HL-60 (cell line): ENCODE measurements at regions not wholly inside any gene's neighbourhood (a gene's known extent, or its start where the extent isn't known, plus 50 kb on each side); places are given as distances from the start of the nearest gene placed in this dataset.

Experiments
- DNase-seq, 2 experiments: peaks; one replicate each; pipeline ENCODE4 v3.0.0-alpha.2; 2010 to 2020; ENCODE audit warnings: low read depth in 1 of 2, low spot score in 1 of 2
- H3K27ac ChIP-seq: fragments of 250-450 bp; sonication (Bioruptor Pico); replicated peaks from 2 replicates; pipeline ENCODE4 v1.5.1; 2020; ENCODE audit warnings: mild to moderate bottlenecking, moderate library complexity
- H3K27me3 ChIP-seq: fragments of 250-450 bp; sonication (Bioruptor Pico); 2 replicates; pipeline ENCODE4 v1.5.1; 2021; ENCODE audit warnings: mild to moderate bottlenecking, moderate library complexity; ENCODE audit not compliant: insufficient read depth, poor library complexity, severe bottlenecking
- H3K4me3 ChIP-seq: replicated peaks from 2 replicates; pipeline ENCODE4 v1.5.1; 2011; ENCODE audit warnings: mild to moderate bottlenecking, control low read depth, low read length; ENCODE audit not compliant: insufficient read depth
- GABPA ChIP-seq: IDR thresholded peaks from 2 replicates; pipeline ENCODE4 v1.6.1; 2012; ENCODE audit warnings: low read depth
- POLR2AphosphoS5 ChIP-seq: IDR thresholded peaks from 2 replicates; pipeline ENCODE4 v1.6.1; 2012; ENCODE audit warnings: low read depth
- SPI1 ChIP-seq: IDR thresholded peaks from 2 replicates; pipeline ENCODE4 v1.6.1; 2012; ENCODE audit warnings: low read depth, mild to moderate bottlenecking, borderline replicate concordance
- TF ChIP-seq, protein P1 (sequence below): IDR thresholded peaks from one replicate; pipeline ENCODE4 v1.5.1; 2011; ENCODE audit warnings: low read length, control low read depth, inconsistent platforms; ENCODE audit not compliant: insufficient read depth
- TF ChIP-seq, protein P2 (sequence below): IDR thresholded peaks from 2 replicates; pipeline ENCODE4 v1.6.1; 2012; ENCODE audit warnings: low read depth; ENCODE audit not compliant: insufficient replicate concordance

DNA sequence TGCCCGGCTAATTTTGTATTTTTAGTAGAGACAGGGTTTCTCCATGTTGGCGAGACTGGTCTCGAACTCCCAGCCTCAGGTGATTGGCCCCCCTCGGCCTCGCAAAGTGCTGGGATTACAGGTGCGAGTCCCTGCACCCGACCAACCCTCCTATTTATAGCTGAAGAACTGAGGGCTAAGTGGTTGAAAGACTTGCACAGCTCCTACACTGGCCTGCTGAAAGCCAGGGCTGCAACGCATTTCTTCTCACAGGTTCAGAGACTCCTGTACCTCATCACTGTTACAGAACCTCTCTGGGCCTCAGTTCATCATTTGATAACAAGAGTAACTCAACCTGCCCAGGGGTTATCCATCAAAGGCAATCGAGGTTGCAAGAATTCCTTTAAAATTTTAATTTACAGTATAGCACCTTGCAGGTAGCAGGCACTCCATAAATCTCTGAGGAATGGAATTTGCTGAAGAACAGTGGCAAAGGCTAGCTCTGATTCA, 626.5 kb upstream of the TBL1XR1 start:
- TF ChIP-seq POLR2AphosphoS5 (no peak), GABPA (no peak), SPI1 (no peak)
- TF ChIP-seq, protein P1, sequence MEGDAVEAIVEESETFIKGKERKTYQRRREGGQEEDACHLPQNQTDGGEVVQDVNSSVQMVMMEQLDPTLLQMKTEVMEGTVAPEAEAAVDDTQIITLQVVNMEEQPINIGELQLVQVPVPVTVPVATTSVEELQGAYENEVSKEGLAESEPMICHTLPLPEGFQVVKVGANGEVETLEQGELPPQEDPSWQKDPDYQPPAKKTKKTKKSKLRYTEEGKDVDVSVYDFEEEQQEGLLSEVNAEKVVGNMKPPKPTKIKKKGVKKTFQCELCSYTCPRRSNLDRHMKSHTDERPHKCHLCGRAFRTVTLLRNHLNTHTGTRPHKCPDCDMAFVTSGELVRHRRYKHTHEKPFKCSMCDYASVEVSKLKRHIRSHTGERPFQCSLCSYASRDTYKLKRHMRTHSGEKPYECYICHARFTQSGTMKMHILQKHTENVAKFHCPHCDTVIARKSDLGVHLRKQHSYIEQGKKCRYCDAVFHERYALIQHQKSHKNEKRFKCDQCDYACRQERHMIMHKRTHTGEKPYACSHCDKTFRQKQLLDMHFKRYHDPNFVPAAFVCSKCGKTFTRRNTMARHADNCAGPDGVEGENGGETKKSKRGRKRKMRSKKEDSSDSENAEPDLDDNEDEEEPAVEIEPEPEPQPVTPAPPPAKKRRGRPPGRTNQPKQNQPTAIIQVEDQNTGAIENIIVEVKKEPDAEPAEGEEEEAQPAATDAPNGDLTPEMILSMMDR: no peak
- TF ChIP-seq, protein P2, sequence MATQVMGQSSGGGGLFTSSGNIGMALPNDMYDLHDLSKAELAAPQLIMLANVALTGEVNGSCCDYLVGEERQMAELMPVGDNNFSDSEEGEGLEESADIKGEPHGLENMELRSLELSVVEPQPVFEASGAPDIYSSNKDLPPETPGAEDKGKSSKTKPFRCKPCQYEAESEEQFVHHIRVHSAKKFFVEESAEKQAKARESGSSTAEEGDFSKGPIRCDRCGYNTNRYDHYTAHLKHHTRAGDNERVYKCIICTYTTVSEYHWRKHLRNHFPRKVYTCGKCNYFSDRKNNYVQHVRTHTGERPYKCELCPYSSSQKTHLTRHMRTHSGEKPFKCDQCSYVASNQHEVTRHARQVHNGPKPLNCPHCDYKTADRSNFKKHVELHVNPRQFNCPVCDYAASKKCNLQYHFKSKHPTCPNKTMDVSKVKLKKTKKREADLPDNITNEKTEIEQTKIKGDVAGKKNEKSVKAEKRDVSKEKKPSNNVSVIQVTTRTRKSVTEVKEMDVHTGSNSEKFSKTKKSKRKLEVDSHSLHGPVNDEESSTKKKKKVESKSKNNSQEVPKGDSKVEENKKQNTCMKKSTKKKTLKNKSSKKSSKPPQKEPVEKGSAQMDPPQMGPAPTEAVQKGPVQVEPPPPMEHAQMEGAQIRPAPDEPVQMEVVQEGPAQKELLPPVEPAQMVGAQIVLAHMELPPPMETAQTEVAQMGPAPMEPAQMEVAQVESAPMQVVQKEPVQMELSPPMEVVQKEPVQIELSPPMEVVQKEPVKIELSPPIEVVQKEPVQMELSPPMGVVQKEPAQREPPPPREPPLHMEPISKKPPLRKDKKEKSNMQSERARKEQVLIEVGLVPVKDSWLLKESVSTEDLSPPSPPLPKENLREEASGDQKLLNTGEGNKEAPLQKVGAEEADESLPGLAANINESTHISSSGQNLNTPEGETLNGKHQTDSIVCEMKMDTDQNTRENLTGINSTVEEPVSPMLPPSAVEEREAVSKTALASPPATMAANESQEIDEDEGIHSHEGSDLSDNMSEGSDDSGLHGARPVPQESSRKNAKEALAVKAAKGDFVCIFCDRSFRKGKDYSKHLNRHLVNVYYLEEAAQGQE: no peak
- no peak for DNase-seq
- Histone ChIP-seq H3K4me3 (no peak overlapping the region), H3K27me3 (no peaks in the 10 kb centered on the region), H3K27ac (no peak overlapping the region)

DNA sequence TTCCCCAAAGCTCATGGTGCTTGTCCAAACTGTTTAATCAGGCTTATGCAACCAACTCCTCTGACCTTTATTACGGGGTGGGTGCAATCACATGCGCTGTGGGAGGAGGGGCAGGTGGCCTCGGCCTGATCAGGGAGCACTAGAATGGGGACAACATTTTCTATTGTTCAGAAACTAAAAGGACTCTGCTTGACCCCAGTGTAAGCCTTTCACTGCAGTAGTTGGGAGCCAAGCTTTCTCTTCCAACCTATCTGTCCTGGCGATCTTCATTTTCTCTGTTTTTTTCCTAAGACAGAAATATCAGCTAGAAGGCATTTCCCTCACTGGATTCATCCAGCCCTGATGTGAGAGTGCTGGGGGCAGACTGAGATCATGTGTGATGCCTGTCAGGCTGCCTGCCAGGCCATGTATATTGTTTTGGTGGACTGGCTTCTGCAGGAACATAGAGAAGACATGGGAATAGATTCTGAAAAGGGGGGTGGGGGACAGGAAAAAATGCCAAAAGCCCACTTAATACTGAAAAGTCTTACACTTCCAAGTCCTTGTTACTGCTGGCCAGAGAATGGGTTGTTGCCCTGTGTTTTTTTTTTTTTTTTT, 627.0 kb upstream of the TBL1XR1 start:
- no peak overlapping the region for H3K27ac ChIP-seq
- TF ChIP-seq POLR2AphosphoS5: no peak
- TF ChIP-seq SPI1: no peak
- TF ChIP-seq, protein P2: no peak
- TF ChIP-seq GABPA: no peak
- TF ChIP-seq, protein P1: no peak
- H3K27me3 ChIP-seq: no peaks in the 10 kb centered on the region
- H3K4me3 ChIP-seq: no peak overlapping the region
- DNase-seq: no peak

DNA sequence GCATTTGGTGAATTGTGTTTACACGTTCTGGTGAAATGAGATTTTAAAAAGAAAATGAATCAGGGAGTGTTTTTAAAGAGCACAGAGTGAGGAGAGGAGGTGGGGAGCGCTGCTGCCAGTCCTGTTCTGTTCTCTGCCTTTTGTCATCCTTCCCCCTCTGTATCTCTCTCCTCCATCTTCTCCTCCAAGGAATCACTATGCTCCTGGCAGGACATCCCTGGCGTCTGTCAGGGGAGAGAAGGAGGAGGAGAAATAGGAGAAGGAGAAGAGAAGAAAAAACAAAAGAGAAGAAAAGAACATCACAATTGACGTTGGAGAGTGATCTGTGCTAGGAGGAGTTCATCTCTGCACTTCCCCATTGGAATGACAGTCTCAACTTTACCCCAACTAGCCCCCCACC, 627.6 kb upstream of the TBL1XR1 start:
- Histone ChIP-seq H3K27ac (no peak overlapping the region), H3K4me3 (no peak overlapping the region), H3K27me3 (no peaks in the 10 kb centered on the region)
- DNase-seq: no peak
- TF ChIP-seq, protein P1: no peak
- TF ChIP-seq SPI1 (no peak), POLR2AphosphoS5 (no peak), GABPA (no peak)
- TF ChIP-seq, protein P2: no peak
